Tibial nerve (tissue), 4 donors: ENCODE measurements at regions not wholly inside any gene's neighbourhood (a gene's known extent, or its start where the extent isn't known, plus 50 kb on each side); places are given as distances from the start of the nearest gene placed in this dataset.

ENCODE experiments used
- DNase-seq, 2 donors: peaks; one replicate each; pipeline ENCODE4 v3.0.0-alpha.2; 2019; ENCODE audit warnings: low spot score in 2 of 2
- H3K27ac ChIP-seq, 4 donors: fragments of 200-600 bp; sonication (generic) in 3 of 4; one replicate each; pipeline ENCODE4 v1.5.1; 2017 to 2019; ENCODE audit warnings: mild to moderate bottlenecking in 1 of 4
- H3K27me3 ChIP-seq, 2 donors: fragments of 200-600 bp; sonication (generic) in 1 of 2; one replicate each; pipeline versions ENCODE4 v1.5.1 to v1.6.0; 2017 to 2019
- H3K36me3 ChIP-seq, 3 donors: fragments of 200-600 bp; sonication (generic); one replicate each; pipeline ENCODE4 v1.5.1; 2018 to 2019
- H3K4me1 ChIP-seq, 4 donors: fragments of 200-600 bp; sonication (generic) in 3 of 4; one replicate each; pipeline ENCODE4 v1.5.1; 2017 to 2019
- H3K4me3 ChIP-seq, 4 donors: fragments of 200-600 bp; sonication (generic) in 3 of 4; one replicate each; pipeline ENCODE4 v1.5.1; 2017 to 2019; ENCODE audit warnings: mild to moderate bottlenecking in 1 of 4, moderate library complexity in 1 of 4
- H3K9me3 ChIP-seq, 4 donors: fragments of 200-600 bp; sonication (generic) in 3 of 4; one replicate each; pipeline ENCODE4 v1.5.1; 2017 to 2019
- CTCF ChIP-seq, 5 experiments: fragments of 200-600 bp in 3 of 5; fragments of 450-650 bp in 2 of 5; sonication (generic) in 3 of 5; IDR thresholded peaks; one replicate each; pipeline ENCODE4 v1.5.1; 2016 to 2019; ENCODE audit warnings: antibody characterized with exemption in 5 of 5, mild to moderate bottlenecking in 3 of 5, moderate library complexity in 2 of 5
- EP300 ChIP-seq, 2 donors: sonication (generic); formaldehyde crosslinking; IDR thresholded peaks; one replicate each; pipeline ENCODE4 v1.6.1; 2017; ENCODE audit warnings: antibody characterized with exemption in 2 of 2, mild to moderate bottlenecking in 1 of 2
- POLR2A ChIP-seq, 2 donors: fragments of 450-650 bp; IDR thresholded peaks; one replicate each; pipeline ENCODE4 v1.6.1; 2017; ENCODE audit warnings: antibody characterized with exemption in 2 of 2, mild to moderate bottlenecking in 2 of 2, moderate library complexity in 2 of 2
- WGBS, 2 donors: methylation state at CpG; one replicate each; pipeline ENCODE4 v1.1.5; 2018; 5-methylcytosine and 5-hydroxymethylcytosine counted together

GRCh38 chr2:150710041-150710440, 222.6 kb upstream of the RND3 start:
- H3K36me3 ChIP-seq = no peaks in the 10 kb centered on the region
- H3K4me1 ChIP-seq = peaks cover 0 to 10% (median 0%) of the 10 kb centered on the region in 4 donors
- H3K27ac ChIP-seq = no peak overlapping the region
- WGBS, 2 donors = 74 to 83% methylated on average over 3 of the region's 3 CpGs
- DNase-seq = no peak
- H3K27me3 ChIP-seq = no peaks in the 10 kb centered on the region
- TF ChIP-seq POLR2A (IDR thresholded peaks at IDR 0.05) = no peak
- no peak for TF ChIP-seq EP300 (IDR thresholded peaks at IDR 0.05)
- no peak for TF ChIP-seq CTCF (IDR thresholded peaks at IDR 0.05)
- H3K9me3 ChIP-seq = no peaks in the 10 kb centered on the region
- H3K4me3 ChIP-seq = no peak overlapping the region

- TF ChIP-seq CTCF (IDR thresholded peaks at IDR 0.05) (no peak), POLR2A (IDR thresholded peaks at IDR 0.05) (no peak), EP300 (IDR thresholded peaks at IDR 0.05) (no peak)
- peaks cover 0 to 10% (median 0%) of the 10 kb centered on the region in 4 donors for H3K4me1 ChIP-seq
- H3K9me3 ChIP-seq = no peaks in the 10 kb centered on the region
- no peak overlapping the region for H3K4me3 ChIP-seq
- DNase-seq = no peak
- no peaks in the 10 kb centered on the region for H3K27me3 ChIP-seq
- WGBS, 2 donors = 46 to 52% methylated on average over 2 of the region's 2 CpGs
- no peaks in the 10 kb centered on the region for H3K36me3 ChIP-seq
- H3K27ac ChIP-seq = no peak overlapping the region
Observed at GRCh38 chr2:150706561-150706960, 219.1 kb upstream of the RND3 start.

GRCh38 chr2:150705767-150706166, 218.3 kb upstream of the RND3 start:
- TF ChIP-seq EP300 (IDR thresholded peaks at IDR 0.05) (no peak), CTCF (IDR thresholded peaks at IDR 0.05) (no peak)
- Histone ChIP-seq H3K4me1 (peaks cover 0 to 15% (median 0%) of the 10 kb centered on the region in 4 donors), H3K27ac (no peak overlapping the region), H3K36me3 (no peaks in the 10 kb centered on the region), H3K4me3 (no peak overlapping the region), H3K9me3 (no peaks in the 10 kb centered on the region), H3K27me3 (no peaks in the 10 kb centered on the region)
- DNase-seq = no peak
- WGBS, 2 donors = 34 to 54% methylated on average over 2 of the region's 2 CpGs

GRCh38 chr2:150705357-150705756, 217.9 kb upstream of the RND3 start:
- no peak overlapping the region for H3K4me3 ChIP-seq
- WGBS, 2 donors = 46 to 51% methylated on average over 2 of the region's 2 CpGs
- TF ChIP-seq POLR2A (IDR thresholded peaks at IDR 0.05) = no peak
- no peak for TF ChIP-seq CTCF (IDR thresholded peaks at IDR 0.05)
- TF ChIP-seq EP300 (IDR thresholded peaks at IDR 0.05) = no peak
- no peaks in the 10 kb centered on the region for H3K36me3 ChIP-seq
- no peaks in the 10 kb centered on the region for H3K9me3 ChIP-seq
- H3K27ac ChIP-seq = no peak overlapping the region
- no peak for DNase-seq
- peaks cover 0 to 18% (median 0%) of the 10 kb centered on the region in 4 donors for H3K4me1 ChIP-seq
- H3K27me3 ChIP-seq = no peaks in the 10 kb centered on the region

- no peak overlapping the region for H3K27ac ChIP-seq
- H3K27me3 ChIP-seq = no peaks in the 10 kb centered on the region
- peaks cover 0 to 31% (median 4%) of the 10 kb centered on the region in 4 donors for H3K4me1 ChIP-seq
- H3K36me3 ChIP-seq = no peaks in the 10 kb centered on the region
- DNase-seq = no peak
- no peaks in the 10 kb centered on the region for H3K9me3 ChIP-seq
- no peak overlapping the region for H3K4me3 ChIP-seq
- no peak for TF ChIP-seq EP300 (IDR thresholded peaks at IDR 0.05)
- WGBS, 2 donors = 84 to 96% methylated on average over 2 of the region's 2 CpGs
Observed at GRCh38 chr2:150702791-150703190, 215.3 kb upstream of the RND3 start.
